Stimulated activated CD8-positive, alpha-beta memory T cell treated with anti-CD3 and anti-CD28 coated beads, Interleukin-7, amount 100 ng/mL, for 48 hours (primary cell): ENCODE measurements at regions not wholly inside any gene's neighbourhood (a gene's known extent, or its start where the extent isn't known, plus 50 kb on each side); places are given as distances from the start of the nearest gene placed in this dataset.
"Not testable (repeated sequence)": the region's sequence is repeated elsewhere in the genome, so short reads cannot be mapped to it uniquely, and the experiment has no call there.

ENCODE experiments used
- DNase-seq, 2 donors: peaks; one replicate each; pipeline ENCODE4 v3.0.0-alpha.2; 2020; ENCODE audit warnings: low read depth in 1 of 2; ENCODE audit errors: extremely low read depth in 1 of 2

DNA sequence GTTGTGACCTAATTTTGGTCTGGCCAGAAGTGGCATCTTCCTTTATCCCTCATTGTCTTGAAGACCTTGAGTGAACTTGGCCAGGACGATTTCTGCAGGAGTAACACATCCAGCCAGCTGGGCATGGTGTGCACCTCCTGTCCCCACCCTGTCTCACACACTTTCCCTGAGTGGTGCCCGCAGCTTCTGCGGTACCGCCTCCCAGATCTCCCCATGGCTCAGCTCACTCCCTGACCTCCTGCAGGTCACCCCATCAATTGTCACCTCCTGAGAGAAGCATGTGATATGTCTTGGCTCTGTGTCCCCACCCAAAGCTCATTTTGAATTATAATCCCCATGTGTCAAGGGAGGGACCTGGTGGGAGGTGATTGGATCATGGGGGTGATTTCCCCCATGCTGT, 50.2 kb upstream of the TP53I11 start:
- DNase-seq = no peak

DNA sequence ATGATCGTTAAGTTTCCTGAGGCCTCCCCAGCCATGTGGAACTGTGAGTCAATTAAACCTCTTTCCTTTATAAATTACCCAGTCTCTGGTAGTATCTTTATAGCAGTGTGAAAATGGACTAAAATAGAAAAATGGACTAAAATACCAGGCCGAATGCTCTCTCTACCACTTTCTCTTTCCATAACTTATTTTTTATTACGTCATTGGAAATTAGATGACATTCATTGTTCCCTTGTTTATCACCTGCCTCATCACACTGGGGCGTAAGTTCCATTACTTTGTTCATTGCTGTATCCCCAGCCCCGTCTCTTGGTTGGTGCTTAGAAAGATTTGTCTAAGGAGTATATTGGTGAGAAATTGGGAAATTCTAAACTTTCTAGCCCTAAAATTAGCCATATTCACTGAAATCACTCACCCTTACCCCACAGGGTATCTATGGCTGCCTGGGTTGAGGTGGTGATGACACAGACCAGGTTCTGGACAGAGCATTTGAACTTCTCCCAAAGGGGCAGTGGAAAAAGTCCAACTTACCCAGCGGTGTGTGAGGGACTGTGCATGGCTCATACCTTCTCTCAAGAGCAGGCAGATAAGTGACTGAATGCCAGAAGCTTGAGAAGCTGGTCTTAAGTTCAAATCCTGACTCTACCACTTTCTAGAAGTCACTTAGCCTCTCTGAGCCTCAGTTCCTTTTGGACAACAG, 50.9 kb upstream of the TP53I11 start:
- DNase-seq = no peak

- DNase-seq = no peak
Observed at GRCh38 chr11:45005106-45005505, 54.4 kb upstream of the TP53I11 start.

DNA sequence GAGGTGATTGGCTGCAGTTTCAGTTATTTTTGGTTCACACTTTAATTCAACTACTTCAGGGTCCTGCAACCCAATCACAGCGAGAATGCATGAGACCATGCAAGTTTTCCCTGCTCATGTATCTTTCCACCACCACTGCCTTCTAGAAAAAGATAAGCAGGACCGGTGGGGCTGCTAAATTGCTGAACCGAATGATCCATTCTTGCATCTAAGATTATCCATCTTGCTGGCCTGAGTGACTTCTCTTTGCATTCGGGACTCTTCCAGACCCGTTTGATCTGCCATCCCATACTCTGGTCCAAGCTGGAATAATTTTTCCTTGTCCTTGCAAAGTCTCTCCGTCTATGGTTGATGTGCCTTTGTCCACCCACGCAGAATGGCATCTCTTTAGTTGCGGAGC, 56.3 kb upstream of the TP53I11 start:
- no peak for DNase-seq

DNA sequence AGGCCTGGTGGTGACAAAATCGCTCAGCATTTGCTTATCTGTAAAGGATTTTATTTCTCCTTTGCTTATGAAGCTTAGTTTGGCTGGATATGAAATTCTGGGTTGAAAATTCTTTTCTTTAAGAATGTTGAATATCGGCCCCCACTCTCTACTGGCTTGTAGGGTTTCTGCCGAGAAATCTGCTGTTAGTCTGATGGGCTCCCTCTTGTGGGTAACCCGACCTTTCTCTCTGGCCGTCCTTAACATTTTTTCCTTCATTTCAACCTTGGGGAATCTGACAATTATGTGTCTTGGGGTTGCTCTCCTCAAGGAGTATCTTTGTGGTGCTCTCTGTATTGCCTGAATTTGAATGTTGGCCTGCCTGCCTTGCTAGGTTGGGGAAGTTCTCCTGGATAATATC, 65.3 kb upstream of the TP53I11 start:
- DNase-seq = not testable (repeated sequence)

GRCh38 chr11:45016446-45016845, 65.8 kb upstream of the TP53I11 start:
- not testable (repeated sequence) for DNase-seq

DNA sequence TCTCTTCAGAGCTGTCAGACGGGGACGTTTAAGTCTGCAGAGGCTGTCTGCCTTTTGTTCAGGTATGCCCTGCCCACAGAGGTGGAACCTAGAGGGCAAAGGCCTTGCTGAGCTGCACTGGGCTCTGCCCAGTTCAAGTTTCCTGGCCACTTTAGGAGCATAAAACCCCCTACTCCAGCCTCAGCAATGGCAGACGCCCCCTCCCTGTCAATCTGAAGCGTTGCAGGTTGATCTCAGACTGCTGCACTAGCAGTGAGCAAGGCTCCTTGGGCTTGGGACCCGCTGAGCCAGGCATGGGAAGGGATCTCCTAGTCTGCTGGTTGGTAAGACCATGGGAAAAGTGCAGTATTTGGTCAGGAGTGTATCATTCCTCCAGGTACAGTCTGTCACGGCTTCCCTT, 66.6 kb upstream of the TP53I11 start:
- no peak for DNase-seq

- no peak for DNase-seq
Observed at GRCh38 chr11:45021001-45021400, 70.3 kb upstream of the TP53I11 start.

DNA sequence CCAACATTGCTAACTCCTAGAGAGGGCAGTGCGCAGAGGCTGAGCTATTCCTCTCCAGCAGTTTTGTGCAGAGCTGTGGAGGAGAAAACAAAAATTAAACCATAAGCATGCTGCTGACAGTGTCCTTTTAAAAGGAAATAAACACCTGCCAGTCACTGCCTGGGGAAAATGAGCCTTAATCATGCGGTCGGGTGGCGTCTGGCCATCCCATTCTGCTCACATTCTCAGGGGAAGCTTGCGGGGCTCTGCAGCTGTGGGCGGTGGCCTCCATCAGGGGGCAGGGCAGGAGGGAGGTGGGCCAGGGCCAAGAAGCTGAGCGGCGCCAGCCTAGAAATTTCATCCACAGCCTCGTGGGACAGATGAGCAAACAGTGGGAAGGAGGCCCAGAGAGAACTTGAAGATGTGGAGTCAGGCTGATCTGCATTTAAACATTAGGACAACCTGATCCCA, 71.0 kb upstream of the TP53I11 start:
- DNase-seq = no peak

DNA sequence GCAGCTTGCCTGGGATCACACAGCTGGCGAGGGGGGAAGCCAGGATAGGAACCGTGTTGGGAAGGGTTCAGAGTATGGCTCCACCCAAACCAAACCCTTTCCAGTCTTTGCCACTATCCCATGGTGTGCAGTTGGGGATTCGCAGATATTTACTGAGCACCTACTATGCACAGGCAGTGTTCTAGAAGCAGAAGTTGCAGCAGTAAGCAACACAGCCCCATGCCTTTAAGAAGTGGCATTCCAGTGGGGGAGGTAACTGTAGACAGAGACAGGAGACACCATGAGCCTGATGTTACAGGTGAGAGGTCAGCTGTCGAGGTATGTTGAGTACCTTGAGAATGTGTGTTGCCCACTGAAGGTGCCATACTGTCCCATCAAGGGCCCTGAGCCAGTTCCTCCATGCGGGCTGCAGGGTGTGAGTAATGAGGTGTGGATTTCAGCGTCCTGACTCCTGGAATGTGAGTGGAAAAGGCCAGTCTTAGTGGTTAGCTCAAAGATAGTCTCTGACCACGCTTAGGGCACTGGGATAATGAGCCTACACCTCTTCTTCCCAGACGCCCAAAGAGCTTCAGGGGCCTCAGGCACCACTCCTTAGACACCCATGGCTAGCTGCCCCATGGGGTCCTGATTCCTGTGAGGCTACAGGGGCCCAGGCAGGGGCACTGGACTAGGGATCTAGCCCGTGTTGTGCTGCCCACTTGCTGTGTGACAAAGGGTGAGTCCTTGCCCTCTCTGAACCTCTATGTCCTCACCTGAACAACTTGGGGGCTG, 71.8 kb upstream of the TP53I11 start:
- no peak for DNase-seq

GRCh38 chr11:45023065-45023365, 72.3 kb upstream of the TP53I11 start:
- DNase-seq = no peak

GRCh38 chr11:45024316-45024715, 73.6 kb upstream of the TP53I11 start:
- DNase-seq = no peak

GRCh38 chr11:45024846-45025588, 74.3 kb upstream of the TP53I11 start:
- DNase-seq = no peak

GRCh38 chr11:45025716-45026492, 75.2 kb upstream of the TP53I11 start:
- no peak for DNase-seq

DNA sequence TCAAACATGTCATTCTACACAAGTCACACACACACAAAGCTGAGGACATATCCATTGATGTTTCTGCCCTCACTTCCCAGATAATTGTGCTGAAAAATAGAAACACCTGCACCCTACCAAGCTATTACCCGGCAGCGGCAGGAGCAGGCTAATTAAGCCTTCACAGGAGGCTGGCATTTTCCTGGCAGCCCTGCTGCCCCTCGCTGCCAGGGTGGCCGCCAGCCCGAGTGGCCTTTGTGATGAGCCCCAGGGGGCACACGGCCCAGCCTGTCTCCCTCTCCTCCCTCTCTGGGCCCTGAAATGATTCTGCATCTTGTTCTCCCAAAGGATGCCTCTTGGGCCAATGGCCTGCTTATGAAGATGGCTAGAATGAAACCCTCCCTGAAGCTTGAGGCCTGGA, 76.2 kb upstream of the TP53I11 start:
- no peak for DNase-seq

DNA sequence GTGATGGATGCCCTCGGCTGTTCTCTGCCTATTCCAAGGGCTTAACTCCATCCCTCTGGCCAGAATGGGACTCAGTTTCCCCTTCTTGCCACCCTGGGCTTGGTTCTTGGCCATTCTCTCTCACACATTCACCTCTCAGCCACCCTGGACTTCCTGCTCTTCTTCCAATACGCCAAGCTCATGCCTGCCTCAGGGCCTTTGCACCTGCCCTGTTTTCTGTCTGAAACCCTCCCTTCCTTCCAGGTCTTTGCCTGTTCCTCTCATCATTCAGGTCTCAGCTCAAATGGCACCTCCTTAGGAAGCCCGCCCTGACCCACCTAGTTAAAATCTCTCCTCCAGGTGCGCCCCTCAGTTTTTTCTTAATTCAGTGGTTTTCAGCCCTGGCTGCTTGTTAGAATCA, 76.6 kb upstream of the TP53I11 start:
- no peak for DNase-seq

DNA sequence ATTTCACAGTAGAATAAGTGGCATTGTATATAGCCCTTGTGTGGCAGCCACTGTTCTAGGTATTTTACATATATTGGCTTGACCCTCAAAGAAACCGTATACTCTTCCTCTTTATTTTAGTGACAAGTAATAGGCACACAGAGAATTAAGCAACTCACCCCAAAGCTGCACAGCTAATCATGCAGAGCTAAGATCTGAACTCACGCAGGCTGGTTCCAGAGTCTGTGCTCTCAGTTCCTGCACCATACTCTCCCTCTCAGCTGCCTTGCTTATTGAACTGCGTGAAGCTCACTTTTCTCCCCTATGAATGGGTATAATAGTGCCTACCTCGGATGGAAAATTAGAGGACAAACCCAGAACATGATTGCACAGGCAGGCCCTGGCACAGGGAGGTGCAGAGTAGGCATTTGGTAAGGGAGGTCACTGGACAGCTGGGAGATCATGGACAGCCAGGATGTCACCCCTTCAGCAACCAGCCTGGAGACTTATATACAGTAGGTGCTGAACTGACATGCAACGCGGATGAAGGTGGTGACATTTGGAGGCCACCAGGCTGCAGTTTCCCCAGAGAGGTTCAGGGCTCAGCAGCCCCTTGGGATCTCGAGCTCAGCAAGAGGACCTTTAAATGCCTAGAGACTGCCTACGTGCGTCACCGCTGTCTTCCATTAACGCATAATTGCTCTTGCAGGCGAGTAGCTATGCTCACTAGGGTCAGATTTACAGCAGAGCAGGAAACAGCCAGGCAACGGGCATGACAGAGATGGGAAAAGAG, 78.4 kb upstream of the TP53I11 start:
- no peak for DNase-seq

GRCh38 chr11:45030778-45031177, 80.1 kb upstream of the TP53I11 start:
- DNase-seq = no peak

- DNase-seq = no peak
Observed at GRCh38 chr11:45031912-45032519, 81.3 kb upstream of the TP53I11 start.

DNA sequence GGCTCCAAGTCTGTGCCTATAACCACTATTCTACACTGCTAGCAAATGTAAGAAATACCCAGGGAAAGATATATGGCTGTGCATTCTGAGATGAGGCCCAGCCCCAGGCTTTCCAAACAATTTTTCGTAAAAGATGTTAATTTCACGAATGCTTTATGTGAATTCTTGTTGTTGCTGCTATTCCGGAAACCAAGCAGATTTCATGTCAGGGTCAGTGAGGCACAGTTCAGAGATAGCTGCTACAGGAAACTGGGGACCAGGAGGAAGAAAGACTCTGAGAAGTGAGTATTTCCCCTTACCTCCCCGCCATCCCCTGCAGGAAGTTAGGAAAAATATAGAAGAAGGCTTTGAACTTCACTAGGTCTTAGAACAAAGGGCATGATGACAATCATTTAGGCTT, 84.7 kb upstream of the TP53I11 start:
- no peak for DNase-seq
